OCI-LY3 (cell line): ENCODE measurements at regions not wholly inside any gene's neighbourhood (a gene's known extent, or its start where the extent isn't known, plus 50 kb on each side); places are given as distances from the start of the nearest gene placed in this dataset.

Experiments
- CTCF ChIP-seq: fragments of 200-600, 300-600 bp; sonication (generic); IDR thresholded peaks from 2 replicates; pipeline ENCODE4 v1.5.1; 2014; ENCODE audit warnings: antibody characterized with exemption, low read length, low read depth
- EZH2phosphoT487 ChIP-seq: fragments of 200-600 bp; shearing (Covaris generic); IDR thresholded peaks from 2 replicates; pipeline ENCODE4 v1.6.1; 2018; ENCODE audit warnings: antibody characterized with exemption, mixed run types, low read depth

GRCh38 chr1:209029737-209030136 is 553.8 kb upstream of the CAMK1G start:
- 0 out of 2 replicates have a peak, but pooled peaks have one; percentile 8 for TF ChIP-seq CTCF
- TF ChIP-seq EZH2phosphoT487 = no peak
